ENCODE measurements at regions not wholly inside any gene's neighbourhood (a gene's known extent, or its start where the extent isn't known, plus 50 kb on each side); places are given as distances from the start of the nearest gene placed in this dataset.
"Not testable (repeated sequence)": the region's sequence is repeated elsewhere in the genome, so short reads cannot be mapped to it uniquely, and the experiment has no call there.

- Histone ChIP-seq H3K9me2 (replicated peaks; ENCODE audit: low read depth, low read length) (no peaks in the 10 kb centered on the region), H3K79me2 (ENCODE audit: insufficient read depth, low read length) (no peaks in the 10 kb centered on the region), H3K4me1 (ENCODE audit: insufficient read depth, low read length, poor library complexity, severe bottlenecking) (no peaks in the 10 kb centered on the region), H3K36me3 (ENCODE audit: insufficient read depth, low read length) (no peaks in the 10 kb centered on the region), H3K9me3 (ENCODE audit: insufficient read depth, low read depth, low read length) (no peaks in the 10 kb centered on the region), H2AFZ (ENCODE audit: low read length) (no peak overlapping the region), H3K9ac (ENCODE audit: low read depth, low read length, poor library complexity, severe bottlenecking) (no peak overlapping the region), H3K27me3 (ENCODE audit: insufficient read depth, low read length, poor library complexity, severe bottlenecking) (no peaks in the 10 kb centered on the region), H3F3A (ENCODE audit: low read depth) (no peaks in the 10 kb centered on the region), H3K4me3 (ENCODE audit: low read length, poor library complexity, severe bottlenecking) (no peak overlapping the region), H4K20me1 (ENCODE audit: insufficient read depth, low read length, poor library complexity, severe bottlenecking) (no peaks in the 10 kb centered on the region), H3K4me2 (ENCODE audit: low read depth, low read length, poor library complexity, severe bottlenecking) (no peak overlapping the region)
- TF ChIP-seq EZH2phosphoT487 (IDR thresholded peaks at IDR 0.05; ENCODE audit: borderline replicate concordance) (no peak), CTCF (conservative IDR thresholded peaks at IDR 0.05; ENCODE audit: low read length) (no peak)
These were observed 945.2 kb upstream of the C9orf72 start for GRCh38 chr9:28518439-28518838.

GRCh38 chr9:28524309-28524708 lies 951.0 kb upstream of the C9orf72 start:
- H3K27me3 ChIP-seq (ENCODE audit: insufficient read depth, low read length, poor library complexity, severe bottlenecking); H4K20me1 ChIP-seq (ENCODE audit: insufficient read depth, low read length, poor library complexity, severe bottlenecking); H3K4me2 ChIP-seq (ENCODE audit: low read depth, low read length, poor library complexity, severe bottlenecking); H3K79me2 ChIP-seq (ENCODE audit: insufficient read depth, low read length); H3K4me3 ChIP-seq (ENCODE audit: low read length, poor library complexity, severe bottlenecking); H2AFZ ChIP-seq (ENCODE audit: low read length); H3K4me1 ChIP-seq (ENCODE audit: insufficient read depth, low read length, poor library complexity, severe bottlenecking); H3K9me3 ChIP-seq (ENCODE audit: insufficient read depth, low read depth, low read length); H3K9ac ChIP-seq (ENCODE audit: low read depth, low read length, poor library complexity, severe bottlenecking); H3K9me2 ChIP-seq (replicated peaks; ENCODE audit: low read depth, low read length); H3K36me3 ChIP-seq (ENCODE audit: insufficient read depth, low read length); H3F3A ChIP-seq (ENCODE audit: low read depth): not testable (repeated sequence)

GRCh38 chr9:28528049-28528448 lies 954.8 kb upstream of the C9orf72 start:
- Histone ChIP-seq H4K20me1 (ENCODE audit: insufficient read depth, low read length, poor library complexity, severe bottlenecking) (no peaks in the 10 kb centered on the region), H3K4me3 (ENCODE audit: low read length, poor library complexity, severe bottlenecking) (no peak overlapping the region), H3K4me1 (ENCODE audit: insufficient read depth, low read length, poor library complexity, severe bottlenecking) (no peaks in the 10 kb centered on the region), H3K4me2 (ENCODE audit: low read depth, low read length, poor library complexity, severe bottlenecking) (no peak overlapping the region), H3K27me3 (ENCODE audit: insufficient read depth, low read length, poor library complexity, severe bottlenecking) (no peaks in the 10 kb centered on the region), H3K79me2 (ENCODE audit: insufficient read depth, low read length) (no peaks in the 10 kb centered on the region), H3K9me3 (ENCODE audit: insufficient read depth, low read depth, low read length) (no peaks in the 10 kb centered on the region), H3F3A (ENCODE audit: low read depth) (no peaks in the 10 kb centered on the region), H3K9me2 (replicated peaks; ENCODE audit: low read depth, low read length) (no peaks in the 10 kb centered on the region), H2AFZ (ENCODE audit: low read length) (no peak overlapping the region), H3K9ac (ENCODE audit: low read depth, low read length, poor library complexity, severe bottlenecking) (no peak overlapping the region), H3K36me3 (ENCODE audit: insufficient read depth, low read length) (no peaks in the 10 kb centered on the region)
- TF ChIP-seq EZH2phosphoT487 (IDR thresholded peaks at IDR 0.05; ENCODE audit: borderline replicate concordance) (no peak), CTCF (conservative IDR thresholded peaks at IDR 0.05; ENCODE audit: low read length) (no peak)

GRCh38 chr9:28538132-28538531 lies 964.9 kb upstream of the C9orf72 start:
- H3K4me2 ChIP-seq (ENCODE audit: low read depth, low read length, poor library complexity, severe bottlenecking) = no peak overlapping the region
- H3K36me3 ChIP-seq (ENCODE audit: insufficient read depth, low read length) = no peaks in the 10 kb centered on the region
- H3K27me3 ChIP-seq (ENCODE audit: insufficient read depth, low read length, poor library complexity, severe bottlenecking) = no peaks in the 10 kb centered on the region
- no peaks in the 10 kb centered on the region for H3K79me2 ChIP-seq (ENCODE audit: insufficient read depth, low read length)
- TF ChIP-seq CTCF (conservative IDR thresholded peaks at IDR 0.05; ENCODE audit: low read length) (no peak), EZH2phosphoT487 (IDR thresholded peaks at IDR 0.05; ENCODE audit: borderline replicate concordance) (no peak)
- no peaks in the 10 kb centered on the region for H3K9me3 ChIP-seq (ENCODE audit: insufficient read depth, low read depth, low read length)
- H3K4me3 ChIP-seq (ENCODE audit: low read length, poor library complexity, severe bottlenecking) = no peak overlapping the region
- no peak overlapping the region for H2AFZ ChIP-seq (ENCODE audit: low read length)
- no peaks in the 10 kb centered on the region for H3F3A ChIP-seq (ENCODE audit: low read depth)
- H4K20me1 ChIP-seq (ENCODE audit: insufficient read depth, low read length, poor library complexity, severe bottlenecking) = no peaks in the 10 kb centered on the region
- no peaks in the 10 kb centered on the region for H3K4me1 ChIP-seq (ENCODE audit: insufficient read depth, low read length, poor library complexity, severe bottlenecking)
- 0 out of 2 replicates have a peak, but pooled peaks cover 7% of the 10 kb centered on the region for H3K9me2 ChIP-seq (replicated peaks; ENCODE audit: low read depth, low read length)
- no peak overlapping the region for H3K9ac ChIP-seq (ENCODE audit: low read depth, low read length, poor library complexity, severe bottlenecking)

Data from Loucy (cell line).